SJCRH30 (cell line): ENCODE measurements at regions not wholly inside any gene's neighbourhood (a gene's known extent, or its start where the extent isn't known, plus 50 kb on each side); places are given as distances from the start of the nearest gene placed in this dataset.
"Not testable (repeated sequence)": the region's sequence is repeated elsewhere in the genome, so short reads cannot be mapped to it uniquely, and the experiment has no call there.

Experiments
- DNase-seq, 2 experiments: peaks; one replicate each; pipeline ENCODE4 v3.0.0-alpha.2; 2015 to 2020
- H3K27ac ChIP-seq: fragments of 250-450 bp; sonication (Bioruptor Pico); 2 replicates; pipeline ENCODE4 v1.5.1; 2020; ENCODE audit warnings: mild to moderate bottlenecking, moderate library complexity
- H3K27me3 ChIP-seq: fragments of 250-450 bp; sonication (Bioruptor Pico); 2 replicates; pipeline ENCODE4 v1.5.1; 2020; ENCODE audit warnings: mild to moderate bottlenecking, moderate library complexity
- H3K36me3 ChIP-seq: fragments of 250-450 bp; sonication (Bioruptor Pico); 2 replicates; pipeline ENCODE4 v1.5.1; 2020; ENCODE audit warnings: mild to moderate bottlenecking, moderate library complexity
- H3K4me1 ChIP-seq: fragments of 250-450 bp; sonication (Bioruptor Pico); 2 replicates; pipeline ENCODE4 v1.5.1; 2020; ENCODE audit warnings: mild to moderate bottlenecking, moderate library complexity
- H3K4me3 ChIP-seq: fragments of 250-450 bp; sonication (Bioruptor Pico); 2 replicates; pipeline ENCODE4 v1.5.1; 2020; ENCODE audit warnings: mild to moderate bottlenecking, moderate library complexity
- H3K9me3 ChIP-seq: fragments of 250-450 bp; sonication (Bioruptor Pico); replicated peaks from 2 replicates; pipeline ENCODE4 v1.5.1; 2020; ENCODE audit warnings: mild to moderate bottlenecking, moderate library complexity

DNA sequence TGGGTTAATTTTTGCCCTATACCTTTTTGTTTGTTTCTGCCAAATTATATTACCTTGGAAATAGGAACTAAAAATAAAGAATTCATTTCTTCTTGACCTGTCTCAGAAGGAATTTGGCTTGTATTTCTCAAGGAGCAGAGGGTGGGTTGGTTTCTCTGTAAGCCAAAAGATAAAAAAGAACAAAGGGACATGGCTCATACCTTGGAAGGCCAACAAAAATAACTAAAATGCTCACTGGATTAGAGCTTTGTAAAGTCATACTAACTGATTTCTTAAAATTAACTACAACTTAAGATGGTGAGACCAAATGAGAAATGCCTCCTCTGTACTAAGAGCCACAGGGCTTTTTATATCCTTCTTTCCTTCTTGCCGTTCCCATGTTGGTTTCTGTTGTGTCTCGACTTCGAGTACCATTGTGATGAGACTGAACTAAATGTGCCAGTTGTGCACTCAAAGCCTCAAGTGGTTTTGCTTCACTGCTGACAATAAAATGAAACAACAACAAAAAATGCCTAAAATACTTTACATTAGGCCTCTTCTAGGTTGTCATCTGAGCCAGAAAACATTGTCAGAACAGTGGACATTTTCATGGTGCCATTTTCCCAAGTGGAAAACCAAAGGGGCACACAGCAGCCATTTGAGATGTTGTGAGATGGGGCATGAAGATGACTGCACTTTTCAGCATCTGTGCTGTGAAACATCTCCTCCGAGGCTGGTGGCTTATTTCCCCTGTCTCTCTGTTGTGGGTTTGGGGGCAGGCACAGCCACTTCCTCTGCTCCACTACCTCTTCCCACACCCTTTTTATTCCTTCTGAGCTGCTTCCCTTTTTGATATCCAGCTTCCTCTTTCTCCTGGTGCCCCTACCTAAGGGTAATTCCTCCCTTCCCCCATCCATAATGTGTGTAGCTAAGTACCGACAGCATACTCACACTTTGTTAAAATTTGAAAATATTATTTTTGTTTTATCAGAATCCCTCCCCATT lies 51.8 kb upstream of the AGR3 start:
- no peaks in the 10 kb centered on the region for H3K4me1 ChIP-seq
- DNase-seq: no peak
- no peaks in the 10 kb centered on the region for H3K9me3 ChIP-seq

DNA sequence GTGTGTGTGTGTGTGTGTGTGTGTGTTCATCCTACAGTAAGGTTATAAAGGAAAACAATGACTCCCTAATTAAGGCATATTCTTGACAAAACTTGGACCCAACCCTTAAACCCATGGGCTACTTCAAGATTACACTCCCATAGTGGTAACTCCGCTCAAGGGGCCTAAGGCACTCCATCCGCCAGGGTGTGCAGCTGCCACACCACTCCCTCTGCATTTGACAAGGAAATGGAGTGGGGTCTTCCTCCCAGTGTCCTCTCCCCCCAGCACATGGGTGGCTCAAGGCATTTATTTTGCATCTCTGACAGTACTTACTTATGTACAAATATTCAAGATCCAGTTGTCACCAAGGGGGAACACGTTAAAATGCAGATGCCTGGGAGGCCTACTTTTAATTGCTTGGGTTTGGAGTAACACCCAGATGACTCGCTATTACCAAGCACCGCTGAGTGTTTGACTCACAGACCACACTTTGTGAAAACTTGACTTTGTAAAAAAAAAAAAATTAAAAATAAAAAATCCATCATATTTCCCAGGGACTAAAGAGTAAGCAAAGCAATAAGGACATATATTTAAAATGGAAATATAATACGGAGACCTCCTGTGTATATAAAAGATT lies 53.0 kb upstream of the AGR3 start:
- Histone ChIP-seq H3K4me3 (no peak overlapping the region), H3K9me3 (no peaks in the 10 kb centered on the region), H3K36me3 (no peaks in the 10 kb centered on the region), H3K4me1 (no peaks in the 10 kb centered on the region), H3K27me3 (no peaks in the 10 kb centered on the region), H3K27ac (no peak overlapping the region)
- DNase-seq: no peak

More for the DNA sequence above, 51.8 kb upstream of the AGR3 start:
- no peak overlapping the region for H3K4me3 ChIP-seq
- no peaks in the 10 kb centered on the region for H3K27me3 ChIP-seq
- no peaks in the 10 kb centered on the region for H3K36me3 ChIP-seq
- no peak overlapping the region for H3K27ac ChIP-seq

DNA sequence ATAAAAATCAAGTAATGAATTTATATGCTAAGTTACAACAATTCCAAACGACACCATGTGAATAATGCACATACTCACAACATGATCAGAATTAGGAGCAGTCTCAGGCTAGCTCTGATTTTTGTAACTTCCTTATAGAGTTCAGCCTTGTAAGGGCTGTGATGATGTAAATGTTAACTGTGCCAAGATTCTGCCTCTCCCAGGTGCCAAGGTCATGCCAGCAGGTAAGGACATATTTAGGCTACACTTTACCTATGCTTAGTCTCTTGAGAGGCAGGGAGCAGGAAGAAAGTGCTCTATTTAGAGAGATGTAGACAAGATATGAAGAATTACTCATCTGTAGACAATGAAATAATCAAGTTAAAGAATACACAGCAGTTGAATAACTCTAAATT lies 53.6 kb upstream of the AGR3 start:
- Histone ChIP-seq H3K4me1 (no peaks in the 10 kb centered on the region), H3K36me3 (no peaks in the 10 kb centered on the region), H3K27ac (no peak overlapping the region), H3K4me3 (no peak overlapping the region), H3K27me3 (no peaks in the 10 kb centered on the region), H3K9me3 (no peaks in the 10 kb centered on the region)
- no peak for DNase-seq

DNA sequence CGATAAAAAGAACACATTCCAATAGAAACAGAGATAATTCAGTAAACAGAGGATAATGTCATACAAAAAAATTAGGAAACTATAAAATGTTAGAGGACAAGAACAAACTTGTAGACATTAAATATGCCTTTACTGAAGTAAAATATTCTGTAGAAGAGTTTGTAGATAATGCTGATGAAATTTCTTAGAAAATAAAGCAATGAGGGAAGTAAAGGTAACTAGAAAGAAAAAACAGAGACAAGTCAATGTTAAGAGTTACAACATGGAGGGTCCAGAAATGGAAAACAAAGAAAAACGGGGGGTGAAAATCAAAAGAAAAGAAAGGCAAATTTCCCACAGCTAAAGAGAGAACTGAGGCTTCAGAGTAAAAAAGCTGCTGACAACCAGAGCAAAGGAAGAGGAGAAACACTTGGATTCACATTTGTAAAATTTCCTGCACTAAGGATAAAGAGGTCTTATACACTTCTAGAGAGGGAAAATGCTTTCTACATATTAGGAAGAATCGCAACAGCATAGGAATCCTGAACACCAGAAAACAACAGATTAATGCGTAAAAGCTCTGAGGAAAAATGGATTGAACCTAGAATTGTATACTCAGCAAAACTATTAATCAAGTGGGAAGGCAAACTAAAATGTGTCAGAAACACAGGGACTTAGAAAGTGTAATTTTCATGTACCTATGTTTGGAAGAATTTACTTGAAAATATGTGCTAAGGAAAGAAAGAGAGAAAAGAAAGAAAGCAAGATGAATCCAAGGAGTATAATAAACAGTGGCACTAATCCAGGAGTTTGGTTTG lies 55.0 kb upstream of the AGR3 start:
- no peaks in the 10 kb centered on the region for H3K9me3 ChIP-seq
- DNase-seq: no peak
- no peaks in the 10 kb centered on the region for H3K4me1 ChIP-seq
- H3K36me3 ChIP-seq: no peaks in the 10 kb centered on the region
- H3K4me3 ChIP-seq: no peak overlapping the region
- no peak overlapping the region for H3K27ac ChIP-seq
- no peaks in the 10 kb centered on the region for H3K27me3 ChIP-seq

DNA sequence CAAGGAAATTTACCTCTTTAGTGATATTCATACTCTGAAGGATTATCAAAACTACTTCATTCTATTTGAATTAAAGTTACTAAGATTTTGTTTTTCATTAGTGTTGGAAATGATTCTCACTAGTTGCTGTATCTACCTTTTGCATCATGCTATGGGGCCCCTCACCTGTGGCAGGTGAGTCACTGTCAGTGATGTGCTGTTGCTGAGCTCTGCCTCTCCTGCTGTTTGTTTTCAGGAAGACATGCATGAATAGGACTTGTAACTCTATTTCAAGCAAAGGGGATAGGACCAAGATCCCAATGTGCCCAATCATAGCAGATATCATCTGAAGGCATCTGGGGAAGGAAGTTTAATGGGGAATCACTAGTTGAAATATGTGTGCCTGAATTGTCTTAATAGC lies 57.4 kb upstream of the AGR3 start:
- Histone ChIP-seq H3K4me1 (no peaks in the 10 kb centered on the region), H3K27ac (no peak overlapping the region), H3K36me3 (no peaks in the 10 kb centered on the region), H3K9me3 (no peaks in the 10 kb centered on the region), H3K27me3 (no peaks in the 10 kb centered on the region), H3K4me3 (no peak overlapping the region)
- DNase-seq: no peak

DNA sequence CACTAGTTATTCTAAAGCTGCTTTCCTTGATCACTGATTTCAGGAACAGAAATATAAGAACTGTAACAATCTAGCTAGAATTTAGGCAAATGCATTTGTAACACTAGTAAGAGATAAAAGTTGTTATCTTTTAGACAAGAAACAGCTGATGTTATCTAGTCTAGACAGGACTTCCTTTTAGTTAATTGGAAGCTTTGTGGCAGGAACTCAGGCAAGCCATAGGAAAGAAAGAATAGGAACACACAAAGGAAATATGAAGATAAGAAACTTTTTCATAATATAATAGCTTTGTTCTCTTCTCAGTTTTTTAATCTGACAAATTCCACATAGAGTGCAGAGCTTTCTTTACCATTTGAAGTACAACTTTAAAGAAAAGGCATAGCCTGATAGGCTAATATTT lies 59.0 kb upstream of the AGR3 start:
- H3K27ac ChIP-seq: no peak overlapping the region
- H3K36me3 ChIP-seq: no peaks in the 10 kb centered on the region
- no peak overlapping the region for H3K4me3 ChIP-seq
- no peaks in the 10 kb centered on the region for H3K27me3 ChIP-seq
- no peak for DNase-seq
- no peaks in the 10 kb centered on the region for H3K9me3 ChIP-seq
- no peaks in the 10 kb centered on the region for H3K4me1 ChIP-seq

DNA sequence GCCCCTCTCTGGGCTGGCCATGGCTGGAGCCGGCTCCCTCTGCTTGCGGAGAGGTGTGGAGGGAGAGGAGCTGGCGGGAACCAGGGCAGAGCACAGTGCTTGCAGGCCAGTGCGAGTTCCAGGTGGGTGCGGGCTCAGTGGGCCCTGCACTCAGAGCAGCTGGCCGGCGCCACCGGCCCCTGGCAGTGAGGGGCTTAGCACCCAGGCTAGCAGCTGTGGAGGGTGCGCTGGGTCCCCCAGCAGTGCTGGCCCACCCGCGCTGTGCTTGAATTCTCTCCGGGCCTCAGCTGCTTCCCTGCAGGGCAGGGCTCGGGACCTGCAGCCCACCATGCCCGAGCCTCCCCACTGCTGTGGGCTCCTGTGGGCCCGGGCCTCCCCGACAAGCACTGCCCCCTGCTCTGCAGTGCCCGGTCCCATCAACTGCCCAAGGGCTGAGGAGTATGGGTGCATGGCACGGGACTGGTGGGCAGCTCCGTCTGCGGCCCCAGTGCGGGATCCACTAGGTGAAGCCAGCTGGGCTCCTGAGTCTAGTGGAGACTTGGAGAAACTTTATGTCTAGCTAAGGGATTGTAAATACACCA lies 61.2 kb upstream of the AGR3 start:
- Histone ChIP-seq H3K27me3 (no peaks in the 10 kb centered on the region), H3K36me3 (no peaks in the 10 kb centered on the region), H3K4me3 (no peak overlapping the region)

DNA sequence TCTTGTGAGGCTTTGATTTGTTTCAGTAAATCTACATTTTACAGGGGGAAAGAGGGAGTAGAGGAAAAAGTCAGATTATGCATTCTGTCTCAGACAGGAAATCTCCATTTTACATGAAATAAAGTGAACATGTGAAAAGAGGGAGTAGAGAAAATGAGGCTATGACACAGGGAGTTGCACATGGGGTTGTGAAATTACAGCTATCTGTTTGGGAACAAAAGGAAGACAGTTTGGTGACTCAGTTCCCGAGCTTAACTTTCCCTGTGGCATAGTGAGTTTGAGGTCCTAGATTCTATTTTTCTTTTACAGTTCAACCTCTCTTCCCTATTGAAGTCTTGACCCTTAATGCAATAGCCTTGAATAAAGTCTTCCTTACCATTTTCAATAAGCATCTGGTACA lies 63.2 kb upstream of the AGR3 start:
- no peak for DNase-seq
- no peaks in the 10 kb centered on the region for H3K36me3 ChIP-seq
- H3K4me1 ChIP-seq: no peaks in the 10 kb centered on the region
- H3K27me3 ChIP-seq: no peaks in the 10 kb centered on the region
- no peaks in the 10 kb centered on the region for H3K9me3 ChIP-seq
- H3K27ac ChIP-seq: no peak overlapping the region
- no peak overlapping the region for H3K4me3 ChIP-seq

More for the DNA sequence above, 61.2 kb upstream of the AGR3 start:
- DNase-seq: no peak
- Histone ChIP-seq H3K9me3 (no peaks in the 10 kb centered on the region), H3K4me1 (no peaks in the 10 kb centered on the region), H3K27ac (no peak overlapping the region)

DNA sequence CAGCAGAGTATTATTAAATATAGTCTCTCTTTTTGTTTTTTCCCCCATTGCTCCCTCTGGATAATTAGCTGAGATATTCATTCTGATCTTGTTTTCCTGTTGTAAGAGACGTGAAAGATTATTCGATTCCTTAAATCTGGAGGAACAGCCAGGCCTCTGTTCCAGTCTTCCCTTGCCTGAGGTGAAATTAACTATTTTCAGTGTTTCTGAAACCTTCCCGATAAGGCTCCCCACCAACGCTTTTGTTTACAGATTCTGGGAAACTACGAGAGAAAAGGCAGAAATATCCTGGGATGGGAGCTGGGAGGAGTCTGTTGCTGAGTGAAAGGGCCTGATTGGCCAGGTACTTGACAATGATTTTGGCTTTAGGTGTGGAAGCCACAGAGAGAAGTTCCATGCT lies 63.6 kb upstream of the AGR3 start:
- H3K4me1 ChIP-seq: no peaks in the 10 kb centered on the region
- no peaks in the 10 kb centered on the region for H3K27me3 ChIP-seq
- H3K27ac ChIP-seq: no peak overlapping the region
- no peak overlapping the region for H3K4me3 ChIP-seq
- H3K36me3 ChIP-seq: no peaks in the 10 kb centered on the region
- no peaks in the 10 kb centered on the region for H3K9me3 ChIP-seq
- no peak for DNase-seq

DNA sequence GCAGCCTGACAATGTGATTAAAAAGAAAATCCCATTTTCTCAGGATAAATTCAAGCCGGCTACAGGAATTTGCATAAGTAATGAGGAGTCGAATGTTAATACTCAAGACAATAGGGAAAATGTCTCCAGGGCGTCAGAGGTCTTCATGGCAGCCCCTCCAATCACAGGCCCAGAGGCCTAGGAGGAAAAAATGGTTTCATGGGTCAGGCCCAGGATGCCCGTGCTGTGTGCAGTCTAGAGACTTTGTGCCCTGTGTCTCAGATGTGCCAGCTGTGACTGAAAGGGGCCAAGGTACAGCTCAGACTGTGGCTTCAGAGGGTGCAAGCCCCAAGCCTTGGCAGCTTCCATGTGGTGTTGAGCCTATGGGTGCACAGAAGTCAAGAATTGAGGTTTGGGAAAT lies 66.3 kb upstream of the AGR3 start:
- DNase-seq, H3K27ac ChIP-seq, H3K4me1 ChIP-seq, H3K36me3 ChIP-seq, H3K9me3 ChIP-seq, H3K27me3 ChIP-seq, H3K4me3 ChIP-seq: not testable (repeated sequence)

DNA sequence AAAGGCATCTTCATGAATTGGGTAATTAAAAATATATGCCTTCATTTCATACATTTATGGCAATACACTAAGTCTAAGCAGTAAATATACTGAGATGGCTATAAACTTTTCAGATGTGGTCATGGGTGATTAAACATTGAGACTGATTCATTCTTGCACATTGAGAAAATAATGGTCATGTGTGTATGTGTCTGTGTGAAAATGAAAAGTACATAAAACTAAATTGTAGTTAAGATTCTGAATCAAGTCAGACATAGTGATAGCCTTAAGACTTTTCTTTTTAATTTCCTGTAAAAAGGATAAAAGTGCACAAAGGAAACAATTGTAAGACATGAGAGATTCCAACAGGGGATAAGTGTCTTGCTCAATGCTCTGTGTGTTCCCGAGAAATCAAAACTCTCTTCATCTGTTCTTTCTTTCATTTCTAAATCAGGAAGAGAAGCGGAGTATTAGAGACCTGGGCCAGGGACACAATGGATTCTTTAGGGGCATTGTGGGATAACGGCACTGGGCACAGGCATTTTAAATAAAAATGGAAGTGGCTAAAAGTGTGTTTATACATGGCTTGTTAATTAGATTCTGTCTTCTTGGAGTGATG lies 69.8 kb upstream of the AGR3 start:
- Histone ChIP-seq H3K27me3 (no peaks in the 10 kb centered on the region), H3K4me3 (no peak overlapping the region), H3K4me1 (no peaks in the 10 kb centered on the region), H3K36me3 (no peaks in the 10 kb centered on the region), H3K27ac (no peak overlapping the region), H3K9me3 (no peaks in the 10 kb centered on the region)
- DNase-seq: no peak

DNA sequence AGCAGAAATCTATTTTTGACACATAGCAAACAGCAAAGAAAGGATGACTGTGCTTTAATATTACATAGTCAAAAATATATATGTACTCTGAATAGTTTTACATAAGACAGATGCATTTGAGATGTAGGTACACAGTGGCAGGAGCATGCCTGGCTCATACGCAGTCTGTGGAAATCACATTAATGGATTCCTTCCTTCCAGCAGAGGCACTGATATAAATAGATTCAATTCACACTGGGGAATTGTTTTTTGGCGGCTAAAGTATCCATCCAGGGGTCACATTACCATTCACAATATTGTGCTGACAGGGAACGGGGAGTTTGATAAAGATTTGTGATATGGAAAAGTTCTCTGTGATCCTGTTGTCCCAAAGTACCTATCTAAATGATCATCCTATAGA lies 72.5 kb upstream of the AGR3 start:
- Histone ChIP-seq H3K36me3 (no peaks in the 10 kb centered on the region), H3K4me1 (no peaks in the 10 kb centered on the region), H3K27me3 (no peaks in the 10 kb centered on the region), H3K9me3 (no peaks in the 10 kb centered on the region), H3K4me3 (no peak overlapping the region), H3K27ac (no peak overlapping the region)
- no peak for DNase-seq

DNA sequence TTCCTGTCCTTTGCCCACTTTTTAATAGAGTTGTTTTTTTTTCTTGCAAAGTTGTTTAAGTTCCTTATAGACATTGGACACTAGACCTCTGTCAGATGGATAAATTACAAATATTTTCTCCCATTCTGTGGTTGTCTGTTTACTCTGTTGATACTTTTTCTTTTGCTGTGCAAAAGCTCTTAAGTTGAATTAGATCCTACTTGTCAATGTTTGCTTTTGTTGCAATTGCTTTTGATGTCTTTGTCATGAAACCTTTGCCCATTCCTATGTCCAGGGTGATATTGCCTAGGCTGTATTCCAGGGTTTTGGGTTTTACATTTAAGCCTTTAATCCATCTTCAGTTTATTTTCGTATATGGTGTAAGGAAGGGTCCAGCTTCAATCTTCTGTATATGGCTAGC lies 76.9 kb upstream of the AGR3 start:
- no peak for DNase-seq

DNA sequence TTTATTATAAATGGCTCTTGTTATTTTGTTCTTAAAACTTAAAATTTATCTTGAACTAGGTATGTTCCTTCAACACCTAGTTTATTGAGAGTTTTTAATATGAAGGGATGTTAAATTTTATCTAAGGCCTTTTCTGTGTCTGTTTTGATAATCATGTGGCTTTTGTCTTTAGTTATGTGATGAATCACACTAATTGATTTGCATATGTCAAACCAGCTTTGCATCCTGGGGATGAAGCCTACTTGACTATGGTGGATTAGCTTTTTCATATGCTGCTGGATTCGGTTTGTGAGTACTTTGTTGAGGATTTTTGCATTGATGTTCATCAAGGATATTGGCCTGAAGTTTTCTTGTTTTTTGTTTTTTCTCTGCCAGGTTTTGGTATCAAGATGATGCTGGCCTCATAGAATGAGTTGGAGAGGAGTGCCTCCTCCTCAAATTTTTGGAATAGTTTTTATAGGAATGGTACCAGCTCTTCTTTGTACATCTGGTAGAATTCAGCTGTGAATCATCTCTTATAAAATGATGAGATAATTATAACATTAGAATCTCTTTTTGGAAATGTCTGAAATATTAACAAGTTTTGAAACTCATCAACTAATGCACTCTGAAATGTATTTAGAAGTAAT lies 78.7 kb upstream of the AGR3 start:
- Histone ChIP-seq H3K9me3 (no peaks in the 10 kb centered on the region), H3K4me1 (no peaks in the 10 kb centered on the region), H3K27me3 (no peaks in the 10 kb centered on the region), H3K4me3 (no peak overlapping the region), H3K27ac (no peak overlapping the region), H3K36me3 (no peaks in the 10 kb centered on the region)
- DNase-seq: no peak

More for the DNA sequence above, 76.9 kb upstream of the AGR3 start:
- Histone ChIP-seq H3K36me3 (no peaks in the 10 kb centered on the region), H3K4me3 (no peak overlapping the region), H3K27me3 (no peaks in the 10 kb centered on the region), H3K4me1 (no peaks in the 10 kb centered on the region), H3K9me3 (no peaks in the 10 kb centered on the region), H3K27ac (no peak overlapping the region)
